ENCODE measurements at regions not wholly inside any gene's neighbourhood (a gene's known extent, or its start where the extent isn't known, plus 50 kb on each side); places are given as distances from the start of the nearest gene placed in this dataset.

GRCh38 chr20:62534526-62535221, 58.9 kb upstream of the GATA5 start:
- DNase-seq (ENCODE audit: low read depth, low spot score) (no peak), ATAC-seq (no peak)
- Histone ChIP-seq H4K20me1 (ENCODE audit: insufficient read depth) (no peaks in the 10 kb centered on the region), H2AFZ (ENCODE audit: low read depth, low read length, poor library complexity, severe bottlenecking) (no peak overlapping the region), H3K9me2 (ENCODE audit: insufficient read depth) (no peaks in the 10 kb centered on the region), H3K27ac (ENCODE audit: low read depth, low read length) (no peak overlapping the region), H3K4me2 (ENCODE audit: low read length) (no peak overlapping the region), H3K9me3 (ENCODE audit: control insufficient read depth in 1 of 2, insufficient read depth in 1 of 2, low read depth in 1 of 2, low read length in 2 of 2) (no peaks in the 10 kb centered on the region), H3K4me1 (ENCODE audit: control insufficient read depth in 1 of 2, insufficient read depth in 2 of 2, low read length in 2 of 2) (no peaks in the 10 kb centered on the region; a peak in 1 of 4 replicates), H3K27me3 (ENCODE audit: insufficient read depth, low read length) (no peaks in the 10 kb centered on the region), H3K9ac (ENCODE audit: low read length) (no peak overlapping the region), H3K4me3 (replicated peaks in 1 of 2; ENCODE audit: low read depth in 1 of 2, low read length in 2 of 2) (no peak overlapping the region), H3K79me2 (ENCODE audit: insufficient read depth, low read length) (no peaks in the 10 kb centered on the region), H3K36me3 (ENCODE audit: control insufficient read depth in 1 of 2, insufficient read depth in 2 of 2, low read length in 2 of 2) (no peaks in the 10 kb centered on the region)
- intact Hi-C loops (cut with micrococcal nuclease): no loop called here
- TF ChIP-seq POLR2AphosphoS5 (IDR thresholded peaks at IDR 0.05; ENCODE audit: low read depth, low read length) (no peak), YY1 (IDR thresholded peaks at IDR 0.05; ENCODE audit: extremely low read depth, insufficient replicate concordance, low read depth, low read length) (no peak), EZH2 (IDR thresholded peaks at IDR 0.05) (no peak), CBX3 (IDR thresholded peaks at IDR 0.05; ENCODE audit: low read depth) (no peak), SIN3A (IDR thresholded peaks at IDR 0.05; ENCODE audit: low read depth) (no peak), SRF (IDR thresholded peaks at IDR 0.05; ENCODE audit: low read depth) (no peak), ELF1 (IDR thresholded peaks at IDR 0.05; ENCODE audit: borderline replicate concordance, low read depth) (no peak), CTCF (IDR thresholded peaks at IDR 0.05 in 2 of 3, conservative IDR thresholded peaks at IDR 0.05 in 1 of 3; ENCODE audit: borderline replicate concordance in 1 of 3, insufficient read depth in 1 of 3, low read depth in 2 of 3, low read length in 2 of 3) (no peak), ZBTB33 (IDR thresholded peaks at IDR 0.05; ENCODE audit: extremely low read depth, insufficient replicate concordance, low read length) (no peak)
- ChIA-PET RAD21 (ENCODE audit: low non-redundant PET in 1 of 2, low total read pairs in 2 of 2, uncharacterized antibody in 2 of 2, unreplicated experiment in 2 of 2) (no interaction called here), POLR2A (no interaction called here), CTCF (no interaction called here)
- BruUV-seq (replicated peaks): no TSS peak
